ENCODE measurements at regions not wholly inside any gene's neighbourhood (a gene's known extent, or its start where the extent isn't known, plus 50 kb on each side); places are given as distances from the start of the nearest gene placed in this dataset.

DNA sequence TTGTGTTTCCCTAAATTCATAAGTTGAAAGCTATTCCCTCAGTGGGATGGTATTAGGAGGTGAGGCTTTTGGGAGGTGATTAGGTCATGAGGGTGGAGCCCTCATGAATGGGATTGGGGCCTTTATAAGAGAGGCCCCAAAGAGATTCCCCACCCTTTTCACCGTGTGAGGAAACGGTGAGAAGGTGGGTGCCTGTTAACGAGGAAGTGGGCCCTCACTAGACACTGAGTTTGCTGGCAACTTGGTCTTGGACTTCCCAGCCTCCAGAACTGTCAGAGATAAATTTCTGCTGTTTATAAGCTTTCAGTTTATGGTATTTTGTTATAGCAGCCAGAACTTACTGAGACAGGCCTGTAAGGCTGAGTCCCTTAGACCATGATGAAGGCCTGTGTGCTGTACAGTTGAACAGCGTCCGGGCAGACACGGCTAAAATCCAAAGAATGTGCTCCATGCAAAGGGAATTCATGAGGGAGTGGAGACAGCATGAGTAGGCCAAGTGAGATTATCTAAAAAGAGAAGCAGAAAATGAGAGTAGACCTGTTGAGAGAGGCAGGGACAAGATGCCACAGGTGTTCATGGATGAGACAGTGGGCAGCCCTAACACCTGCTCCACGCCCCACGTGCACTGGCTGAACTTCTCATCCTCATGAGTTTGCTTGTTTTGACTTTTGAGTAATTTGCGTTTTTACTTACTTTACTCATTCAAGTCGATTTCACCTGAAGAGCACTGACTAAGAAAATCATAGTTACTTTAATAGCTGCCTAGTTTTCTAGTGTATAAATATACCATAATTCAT lies 66.9 kb upstream of the SFMBT2 start:
- TF ChIP-seq, protein P1, sequence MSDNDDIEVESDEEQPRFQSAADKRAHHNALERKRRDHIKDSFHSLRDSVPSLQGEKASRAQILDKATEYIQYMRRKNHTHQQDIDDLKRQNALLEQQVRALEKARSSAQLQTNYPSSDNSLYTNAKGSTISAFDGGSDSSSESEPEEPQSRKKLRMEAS (IDR thresholded peaks at IDR 0.05): no peak
- TF ChIP-seq EZH2 (IDR thresholded peaks at IDR 0.05; ENCODE audit: low read depth, low read length, severe bottlenecking): no peak
- TF ChIP-seq, protein P2, sequence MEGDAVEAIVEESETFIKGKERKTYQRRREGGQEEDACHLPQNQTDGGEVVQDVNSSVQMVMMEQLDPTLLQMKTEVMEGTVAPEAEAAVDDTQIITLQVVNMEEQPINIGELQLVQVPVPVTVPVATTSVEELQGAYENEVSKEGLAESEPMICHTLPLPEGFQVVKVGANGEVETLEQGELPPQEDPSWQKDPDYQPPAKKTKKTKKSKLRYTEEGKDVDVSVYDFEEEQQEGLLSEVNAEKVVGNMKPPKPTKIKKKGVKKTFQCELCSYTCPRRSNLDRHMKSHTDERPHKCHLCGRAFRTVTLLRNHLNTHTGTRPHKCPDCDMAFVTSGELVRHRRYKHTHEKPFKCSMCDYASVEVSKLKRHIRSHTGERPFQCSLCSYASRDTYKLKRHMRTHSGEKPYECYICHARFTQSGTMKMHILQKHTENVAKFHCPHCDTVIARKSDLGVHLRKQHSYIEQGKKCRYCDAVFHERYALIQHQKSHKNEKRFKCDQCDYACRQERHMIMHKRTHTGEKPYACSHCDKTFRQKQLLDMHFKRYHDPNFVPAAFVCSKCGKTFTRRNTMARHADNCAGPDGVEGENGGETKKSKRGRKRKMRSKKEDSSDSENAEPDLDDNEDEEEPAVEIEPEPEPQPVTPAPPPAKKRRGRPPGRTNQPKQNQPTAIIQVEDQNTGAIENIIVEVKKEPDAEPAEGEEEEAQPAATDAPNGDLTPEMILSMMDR (IDR thresholded peaks at IDR 0.05; ENCODE audit: control extremely low read depth in 1 of 3, insufficient read depth in 1 of 3, low read depth in 1 of 3, low read length in 3 of 3): no peak
- no peak for TF ChIP-seq EP300 (IDR thresholded peaks at IDR 0.05; ENCODE audit: borderline replicate concordance in 1 of 2, low read depth in 2 of 2, low read length in 2 of 2)
- no peak for TF ChIP-seq POLR2A (IDR thresholded peaks at IDR 0.05; ENCODE audit: control extremely low read depth in 1 of 2, low read depth in 2 of 2, low read length in 2 of 2)
- no peak for TF ChIP-seq POLR2AphosphoS5 (IDR thresholded peaks at IDR 0.05; ENCODE audit: low read depth, low read length)
- TF ChIP-seq, protein P3, sequence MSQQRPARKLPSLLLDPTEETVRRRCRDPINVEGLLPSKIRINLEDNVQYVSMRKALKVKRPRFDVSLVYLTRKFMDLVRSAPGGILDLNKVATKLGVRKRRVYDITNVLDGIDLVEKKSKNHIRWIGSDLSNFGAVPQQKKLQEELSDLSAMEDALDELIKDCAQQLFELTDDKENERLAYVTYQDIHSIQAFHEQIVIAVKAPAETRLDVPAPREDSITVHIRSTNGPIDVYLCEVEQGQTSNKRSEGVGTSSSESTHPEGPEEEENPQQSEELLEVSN (IDR thresholded peaks at IDR 0.05): no peak
- TF ChIP-seq RAD21 (IDR thresholded peaks at IDR 0.05 in 1 of 2, conservative IDR thresholded peaks at IDR 0.05 in 1 of 2; ENCODE audit: low read depth in 2 of 2, low read length in 2 of 2): no peak
- TF ChIP-seq SUZ12 (IDR thresholded peaks at IDR 0.05; ENCODE audit: low read length): no peak
- no peak for TF ChIP-seq FOSL1 (IDR thresholded peaks at IDR 0.05; ENCODE audit: insufficient read depth, low read depth, low read length)
- TF ChIP-seq SIX5 (IDR thresholded peaks at IDR 0.05; ENCODE audit: low read depth, low read length): no peak

All from H1 (cell line).